ENCODE measurements at regions not wholly inside any gene's neighbourhood (a gene's known extent, or its start where the extent isn't known, plus 50 kb on each side); places are given as distances from the start of the nearest gene placed in this dataset.

DNA sequence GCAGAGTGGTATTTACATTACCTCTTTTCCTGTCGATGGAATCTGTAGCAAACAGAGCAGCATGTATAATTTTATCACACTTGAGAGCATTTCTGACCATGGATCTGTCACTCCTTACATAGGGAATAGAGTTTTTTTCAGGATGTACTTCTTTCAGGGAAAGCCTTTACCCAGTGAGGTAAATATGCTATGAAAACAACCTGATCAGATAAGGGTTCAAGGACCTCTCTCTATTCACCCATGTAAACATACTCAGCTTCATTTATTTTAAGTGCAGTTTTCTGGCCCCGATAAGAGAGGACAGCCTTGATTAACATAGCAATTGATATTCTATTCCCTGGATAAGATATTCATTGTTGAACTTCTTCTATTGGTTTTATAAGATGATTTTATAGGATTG lies 87.3 kb upstream of the ESX1 start:
- TF ChIP-seq, protein P1, sequence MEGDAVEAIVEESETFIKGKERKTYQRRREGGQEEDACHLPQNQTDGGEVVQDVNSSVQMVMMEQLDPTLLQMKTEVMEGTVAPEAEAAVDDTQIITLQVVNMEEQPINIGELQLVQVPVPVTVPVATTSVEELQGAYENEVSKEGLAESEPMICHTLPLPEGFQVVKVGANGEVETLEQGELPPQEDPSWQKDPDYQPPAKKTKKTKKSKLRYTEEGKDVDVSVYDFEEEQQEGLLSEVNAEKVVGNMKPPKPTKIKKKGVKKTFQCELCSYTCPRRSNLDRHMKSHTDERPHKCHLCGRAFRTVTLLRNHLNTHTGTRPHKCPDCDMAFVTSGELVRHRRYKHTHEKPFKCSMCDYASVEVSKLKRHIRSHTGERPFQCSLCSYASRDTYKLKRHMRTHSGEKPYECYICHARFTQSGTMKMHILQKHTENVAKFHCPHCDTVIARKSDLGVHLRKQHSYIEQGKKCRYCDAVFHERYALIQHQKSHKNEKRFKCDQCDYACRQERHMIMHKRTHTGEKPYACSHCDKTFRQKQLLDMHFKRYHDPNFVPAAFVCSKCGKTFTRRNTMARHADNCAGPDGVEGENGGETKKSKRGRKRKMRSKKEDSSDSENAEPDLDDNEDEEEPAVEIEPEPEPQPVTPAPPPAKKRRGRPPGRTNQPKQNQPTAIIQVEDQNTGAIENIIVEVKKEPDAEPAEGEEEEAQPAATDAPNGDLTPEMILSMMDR (IDR thresholded peaks at IDR 0.05): no peak
- TF ChIP-seq POLR2A (IDR thresholded peaks at IDR 0.05) (no peak), POLR2AphosphoS5 (IDR thresholded peaks at IDR 0.05) (no peak)
